Natural killer cell (primary cell): ENCODE measurements at regions not wholly inside any gene's neighbourhood (a gene's known extent, or its start where the extent isn't known, plus 50 kb on each side); places are given as distances from the start of the nearest gene placed in this dataset.

Source experiments
- ATAC-seq, 3 donors: fragments of 150-1000 bp in 2 of 3; fragments of 200-7000 bp in 1 of 3; cut with Tn5 transposase; 1 replicate in 1 of 3; 2 replicates in 2 of 3; pipeline ENCODE4 v1.10.0; 2021; ENCODE audit warnings: mild to moderate bottlenecking in 2 of 3, moderate library complexity in 2 of 3
- DNase-seq, 2 donors: peaks; one replicate each; pipeline versions ENCODE4 v3.0.0 to v3.0.0-alpha.2; 2013 to 2021; ENCODE audit warnings: mixed read lengths in 1 of 2
- H3K27ac ChIP-seq: one replicate; pipeline ENCODE4 v1.5.1; 2013; ENCODE audit warnings: mild to moderate bottlenecking, low read length
- H3K27me3 ChIP-seq: one replicate; pipeline ENCODE4 v1.6.1; 2013; ENCODE audit warnings: low read length; ENCODE audit not compliant: control insufficient read depth, insufficient read depth
- H3K36me3 ChIP-seq: one replicate; pipeline ENCODE4 v1.6.1; 2013; ENCODE audit warnings: low read length; ENCODE audit not compliant: control insufficient read depth, insufficient read depth
- H3K4me1 ChIP-seq: one replicate; pipeline ENCODE4 v1.6.1; 2013; ENCODE audit warnings: low read length; ENCODE audit not compliant: control insufficient read depth, insufficient read depth
- H3K4me3 ChIP-seq: one replicate; pipeline ENCODE4 v1.5.1; 2013; ENCODE audit warnings: low read length
- H3K9me3 ChIP-seq: one replicate; pipeline ENCODE4 v1.6.1; 2013; ENCODE audit warnings: low read length; ENCODE audit not compliant: control insufficient read depth, insufficient read depth
- H3K27ac Mint-ChIP-seq, 2 donors: one replicate each; pipeline ENCODE4 v1.8.0; 2022; ENCODE audit warnings: mild to moderate bottlenecking in 2 of 2, mixed read lengths in 2 of 2, moderate library complexity in 1 of 2
- H3K27me3 Mint-ChIP-seq, 2 donors: one replicate each; pipeline ENCODE4 v1.8.0; 2022; ENCODE audit warnings: low read depth in 2 of 2, mixed read lengths in 2 of 2
- H3K36me3 Mint-ChIP-seq: one replicate; pipeline ENCODE4 v1.8.0; 2022; ENCODE audit warnings: mixed read lengths
- H3K4me1 Mint-ChIP-seq, 2 donors: one replicate each; pipeline ENCODE4 v1.8.0; 2022; ENCODE audit warnings: mixed read lengths in 2 of 2
- H3K4me3 Mint-ChIP-seq: one replicate; pipeline ENCODE4 v1.8.0; 2022; ENCODE audit warnings: mild to moderate bottlenecking, moderate library complexity, mixed read lengths
- H3K9me3 Mint-ChIP-seq, 2 donors: one replicate each; pipeline ENCODE4 v1.8.0; 2022; ENCODE audit warnings: mixed read lengths in 2 of 2
- CTCF ChIP-seq: fragments of 200-600 bp; IDR thresholded peaks from one replicate; pipeline ENCODE4 v1.8.0; 2022; ENCODE audit warnings: antibody characterized with exemption
- WGBS: methylation state at CpG from one replicate; pipeline ENCODE4 v1.1.7; 2013; ENCODE audit warnings: missing lambda C conversion rate; ENCODE audit not compliant: insufficient coverage; 5-methylcytosine and 5-hydroxymethylcytosine counted together
- intact Hi-C: fragments of 100-400 bp; cut with micrococcal nuclease; formaldehyde crosslinking; loops from one replicate; pipeline ENCODE4 v1.14.2; 2022

- Histone ChIP-seq H3K27me3 (no peaks in the 10 kb centered on the region), H3K36me3 (no peaks in the 10 kb centered on the region), H3K9me3 (no peaks in the 10 kb centered on the region), H3K27ac (no peak overlapping the region), H3K4me1 (no peaks in the 10 kb centered on the region), H3K4me3 (no peak overlapping the region)
- Mint-ChIP-seq H3K36me3 (no peaks in the 10 kb centered on the region), H3K27ac (no peak overlapping the region), H3K4me3 (no peak overlapping the region), H3K9me3 (no peaks in the 10 kb centered on the region), H3K27me3 (peaks cover 22 to 31% of the 10 kb centered on the region in 2 donors), H3K4me1 (no peaks in the 10 kb centered on the region)
- ATAC-seq (no peak), DNase-seq (no peak)
- 80% methylated on average over 3 of the region's 3 CpGs for WGBS
- no peak for TF ChIP-seq CTCF
- intact Hi-C loops: no loop called here
These were observed 349.7 kb upstream of the CCL2 start for GRCh38 chr17:33905338-33905800.

GRCh38 chr17:33908363-33909064 lies 346.6 kb upstream of the CCL2 start:
- no peak overlapping the region for H3K27ac Mint-ChIP-seq
- peaks cover 7 to 9% of the 10 kb centered on the region in 2 donors for H3K27me3 Mint-ChIP-seq
- H3K9me3 Mint-ChIP-seq: no peaks in the 10 kb centered on the region
- intact Hi-C loops: no loop called here
- DNase-seq: no peak
- H3K4me3 Mint-ChIP-seq: no peak overlapping the region
- no peak overlapping the region for H3K27ac ChIP-seq
- peaks cover 0 to 4% of the 10 kb centered on the region in 2 donors for H3K4me1 Mint-ChIP-seq
- TF ChIP-seq CTCF: no peak
- H3K27me3 ChIP-seq: no peaks in the 10 kb centered on the region
- H3K4me3 ChIP-seq: no peak overlapping the region
- WGBS: 17% methylated on average over 2 of the region's 2 CpGs
- H3K9me3 ChIP-seq: no peaks in the 10 kb centered on the region
- no peaks in the 10 kb centered on the region for H3K36me3 Mint-ChIP-seq
- H3K36me3 ChIP-seq: no peaks in the 10 kb centered on the region
- no peaks in the 10 kb centered on the region for H3K4me1 ChIP-seq
- no peak for ATAC-seq

- Histone ChIP-seq H3K27me3 (no peaks in the 10 kb centered on the region), H3K4me3 (no peak overlapping the region), H3K4me1 (no peaks in the 10 kb centered on the region), H3K9me3 (no peaks in the 10 kb centered on the region), H3K36me3 (no peaks in the 10 kb centered on the region), H3K27ac (no peak overlapping the region)
- 81% methylated on average over 1 of the region's 2 CpGs for WGBS
- H3K27me3 Mint-ChIP-seq: peaks cover 7 to 9% of the 10 kb centered on the region in 2 donors
- H3K4me1 Mint-ChIP-seq: peaks cover 0 to 4% of the 10 kb centered on the region in 2 donors
- no peak overlapping the region for H3K4me3 Mint-ChIP-seq
- H3K27ac Mint-ChIP-seq: no peak overlapping the region
- no peak for DNase-seq
- intact Hi-C loops: no loop called here
- H3K9me3 Mint-ChIP-seq: no peaks in the 10 kb centered on the region
- ATAC-seq: no peak
- no peak for TF ChIP-seq CTCF
- H3K36me3 Mint-ChIP-seq: no peaks in the 10 kb centered on the region
These were observed 344.8 kb upstream of the CCL2 start for GRCh38 chr17:33910200-33910857.
